ENCODE measurements at regions not wholly inside any gene's neighbourhood (a gene's known extent, or its start where the extent isn't known, plus 50 kb on each side); places are given as distances from the start of the nearest gene placed in this dataset.
A peak's percentile ranks its signal among the peaks of the same experiment; 100 is the strongest.
"Not testable (repeated sequence)": the region's sequence is repeated elsewhere in the genome, so short reads cannot be mapped to it uniquely, and the experiment has no call there.

- no peak overlapping the region for H3K4me3 ChIP-seq (ENCODE audit: low read length)
- no peak for TF ChIP-seq CTCF (IDR thresholded peaks at IDR 0.05; ENCODE audit: insufficient read depth, low read depth, low read length, missing control alignments)
- no peak for DNase-seq (ENCODE audit: low read depth)
Observed at GRCh38 chr4:19024047-19024446, 1002.5 kb upstream of the LCORL start.

- no peak overlapping the region for H3K4me3 ChIP-seq (ENCODE audit: low read length)
- no peak for DNase-seq (ENCODE audit: low read depth)
- no peak for TF ChIP-seq CTCF (IDR thresholded peaks at IDR 0.05; ENCODE audit: insufficient read depth, low read depth, low read length, missing control alignments)
Observed at GRCh38 chr4:19021617-19022016, 1000.1 kb upstream of the LCORL start.

- H3K4me3 ChIP-seq (ENCODE audit: low read length); DNase-seq (ENCODE audit: low read depth): not testable (repeated sequence)
Observed at GRCh38 chr4:19016550-19016949, 995.0 kb upstream of the LCORL start.

- H3K4me3 ChIP-seq (ENCODE audit: low read length) = no peak overlapping the region
- TF ChIP-seq CTCF (IDR thresholded peaks at IDR 0.05; ENCODE audit: insufficient read depth, low read depth, low read length, missing control alignments) = no peak
- DNase-seq (ENCODE audit: low read depth) = no peak
Observed at GRCh38 chr4:19014594-19014993, 993.0 kb upstream of the LCORL start.

- TF ChIP-seq CTCF (IDR thresholded peaks at IDR 0.05; ENCODE audit: insufficient read depth, low read depth, low read length, missing control alignments) = no peak
- no peak for DNase-seq (ENCODE audit: low read depth)
- no peak overlapping the region for H3K4me3 ChIP-seq (ENCODE audit: low read length)
Observed at GRCh38 chr4:19010761-19011160, 989.2 kb upstream of the LCORL start.

- no peak for TF ChIP-seq CTCF (IDR thresholded peaks at IDR 0.05; ENCODE audit: insufficient read depth, low read depth, low read length, missing control alignments)
- DNase-seq (ENCODE audit: low read depth) = peak; percentile 27
- H3K4me3 ChIP-seq (ENCODE audit: low read length) = no peak overlapping the region
Observed at GRCh38 chr4:19009881-19010280, 988.3 kb upstream of the LCORL start.

- TF ChIP-seq CTCF (IDR thresholded peaks at IDR 0.05; ENCODE audit: insufficient read depth, low read depth, low read length, missing control alignments) = no peak
- no peak for DNase-seq (ENCODE audit: low read depth)
- no peak overlapping the region for H3K4me3 ChIP-seq (ENCODE audit: low read length)
Observed at GRCh38 chr4:19005211-19005610, 983.7 kb upstream of the LCORL start.

GRCh38 chr4:19002170-19002569, 980.6 kb upstream of the LCORL start:
- no peak for TF ChIP-seq CTCF (IDR thresholded peaks at IDR 0.05; ENCODE audit: insufficient read depth, low read depth, low read length, missing control alignments)
- H3K4me3 ChIP-seq (ENCODE audit: low read length) = no peak overlapping the region
- DNase-seq (ENCODE audit: low read depth) = no peak
